ENCODE measurements at regions not wholly inside any gene's neighbourhood (a gene's known extent, or its start where the extent isn't known, plus 50 kb on each side); places are given as distances from the start of the nearest gene placed in this dataset.

GRCh38 chr2:120560330-120560729 lies 175.3 kb upstream of the GLI2 start:
- TF ChIP-seq CTCF (conservative IDR thresholded peaks at IDR 0.05 in 1 of 2, IDR thresholded peaks at IDR 0.05 in 1 of 2; ENCODE audit: low read depth in 1 of 2, low read length in 2 of 2) = no peak
- no peak for TF ChIP-seq EZH2 (IDR thresholded peaks at IDR 0.05; ENCODE audit: low read length, missing control alignments)
